ENCODE measurements at regions not wholly inside any gene's neighbourhood (a gene's known extent, or its start where the extent isn't known, plus 50 kb on each side); places are given as distances from the start of the nearest gene placed in this dataset.

DNA sequence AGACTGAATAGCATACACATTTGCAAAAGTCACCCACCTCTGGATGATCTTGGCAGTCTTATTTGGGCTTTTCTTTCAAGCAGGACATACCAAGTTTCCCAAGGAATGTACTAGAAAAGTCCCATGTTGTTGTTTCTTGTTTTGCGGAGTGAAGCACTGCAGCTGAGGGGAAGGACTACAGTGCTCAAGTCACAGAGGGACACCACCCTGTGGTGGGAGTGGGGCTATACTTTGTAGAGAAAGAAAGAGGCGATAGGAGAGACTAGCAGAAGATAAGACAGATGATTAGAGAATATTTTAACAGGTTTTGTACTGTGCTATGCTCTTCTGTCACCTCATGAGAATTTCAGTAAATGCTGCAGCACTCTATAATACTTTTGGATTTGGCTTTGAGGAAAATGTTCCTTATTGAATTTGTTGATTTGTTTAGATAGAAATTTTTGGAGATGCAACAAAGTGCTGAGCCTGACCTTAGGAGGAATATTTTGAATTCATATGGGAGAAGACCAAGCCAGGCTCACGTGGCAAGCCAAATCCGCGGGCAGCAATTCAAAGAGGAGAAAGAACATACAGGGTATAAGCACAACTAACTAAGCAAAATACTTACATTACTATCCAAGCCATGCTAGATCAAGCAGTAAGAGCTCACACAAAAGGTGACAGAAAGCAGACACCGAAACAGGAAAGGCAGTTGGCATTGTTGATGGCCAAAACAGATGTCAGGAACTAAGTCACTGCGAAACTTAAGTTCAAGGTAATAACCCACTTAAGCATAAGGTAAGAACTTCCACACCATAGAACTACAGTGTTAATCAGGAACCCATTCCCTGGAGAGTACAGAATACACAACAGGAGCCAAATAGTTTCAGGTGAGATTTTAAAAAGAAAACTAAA lies 280.3 kb upstream of the INTU start:
- Mint-ChIP-seq H3K4me1 (ENCODE audit: low read depth) (no peaks in the 10 kb centered on the region), H3K9me3 (peaks cover 3% of the 10 kb centered on the region), H3K36me3 (ENCODE audit: low read depth) (no peaks in the 10 kb centered on the region), H3K27me3 (no peaks in the 10 kb centered on the region), H3K4me3 (no peak overlapping the region), H3K27ac (no peak overlapping the region)
- intact Hi-C loops (cut with micrococcal nuclease), result no loop called here
- POLR2A ChIA-PET, result no interaction called here
- no peak for DNase-seq
- ATAC-seq, result no peak
- CTCF ChIA-PET, result no interaction called here
- TF ChIP-seq, protein P1, sequence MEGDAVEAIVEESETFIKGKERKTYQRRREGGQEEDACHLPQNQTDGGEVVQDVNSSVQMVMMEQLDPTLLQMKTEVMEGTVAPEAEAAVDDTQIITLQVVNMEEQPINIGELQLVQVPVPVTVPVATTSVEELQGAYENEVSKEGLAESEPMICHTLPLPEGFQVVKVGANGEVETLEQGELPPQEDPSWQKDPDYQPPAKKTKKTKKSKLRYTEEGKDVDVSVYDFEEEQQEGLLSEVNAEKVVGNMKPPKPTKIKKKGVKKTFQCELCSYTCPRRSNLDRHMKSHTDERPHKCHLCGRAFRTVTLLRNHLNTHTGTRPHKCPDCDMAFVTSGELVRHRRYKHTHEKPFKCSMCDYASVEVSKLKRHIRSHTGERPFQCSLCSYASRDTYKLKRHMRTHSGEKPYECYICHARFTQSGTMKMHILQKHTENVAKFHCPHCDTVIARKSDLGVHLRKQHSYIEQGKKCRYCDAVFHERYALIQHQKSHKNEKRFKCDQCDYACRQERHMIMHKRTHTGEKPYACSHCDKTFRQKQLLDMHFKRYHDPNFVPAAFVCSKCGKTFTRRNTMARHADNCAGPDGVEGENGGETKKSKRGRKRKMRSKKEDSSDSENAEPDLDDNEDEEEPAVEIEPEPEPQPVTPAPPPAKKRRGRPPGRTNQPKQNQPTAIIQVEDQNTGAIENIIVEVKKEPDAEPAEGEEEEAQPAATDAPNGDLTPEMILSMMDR (IDR thresholded peaks at IDR 0.05), result no peak

DNA sequence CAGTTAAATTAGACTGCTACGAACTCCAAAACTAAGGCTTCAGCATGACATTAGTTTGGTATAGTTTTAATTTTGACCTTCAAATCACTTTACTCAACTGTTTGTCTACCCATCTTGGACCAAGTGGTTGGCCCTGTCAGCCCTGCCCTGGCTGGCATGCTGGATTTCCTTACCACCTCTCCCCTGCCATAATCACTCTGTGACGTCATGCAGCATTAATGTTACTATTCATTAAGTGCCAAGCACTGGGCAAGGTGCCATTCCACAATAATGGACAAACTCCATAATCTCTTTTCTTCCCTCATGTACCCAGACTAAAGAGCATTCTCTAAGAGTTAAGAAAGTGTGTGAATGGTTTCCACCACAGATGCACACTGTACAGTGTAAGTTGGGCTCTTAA lies 277.0 kb upstream of the INTU start:
- intact Hi-C loops (cut with micrococcal nuclease), result no loop called here
- ChIA-PET POLR2A (no interaction called here), CTCF (no interaction called here)
- DNase-seq (no peak), ATAC-seq (no peak)
- no peaks in the 10 kb centered on the region for H3K36me3 Mint-ChIP-seq (ENCODE audit: low read depth)
- no peak overlapping the region for H3K4me3 Mint-ChIP-seq
- H3K27ac Mint-ChIP-seq, result no peak overlapping the region
- no peaks in the 10 kb centered on the region for H3K4me1 Mint-ChIP-seq (ENCODE audit: low read depth)
- TF ChIP-seq, protein P1 (IDR thresholded peaks at IDR 0.05), result no peak
- no peaks in the 10 kb centered on the region for H3K27me3 Mint-ChIP-seq
- peaks cover 1% of the 10 kb centered on the region for H3K9me3 Mint-ChIP-seq

DNA sequence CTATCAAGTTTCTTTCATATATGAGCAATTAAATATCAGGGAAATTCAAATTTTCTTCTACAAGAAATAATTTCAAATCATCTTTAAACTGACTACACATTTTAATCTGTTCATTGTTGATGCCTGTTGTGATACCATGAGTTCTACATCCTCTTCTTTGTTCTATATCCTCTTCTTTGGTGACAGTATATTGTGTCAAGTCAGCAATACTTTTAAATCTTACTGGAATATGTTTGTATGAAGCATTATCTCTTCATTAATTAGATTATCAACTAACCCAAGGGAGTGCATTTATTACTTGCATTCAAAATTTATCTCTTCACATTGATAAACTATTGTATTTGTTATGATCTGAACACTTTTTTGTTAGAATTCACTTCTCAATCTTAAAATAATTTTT lies 275.0 kb upstream of the INTU start:
- DNase-seq, result no peak
- peaks cover 1% of the 10 kb centered on the region for H3K9me3 Mint-ChIP-seq
- no peak overlapping the region for H3K4me3 Mint-ChIP-seq
- ChIA-PET POLR2A (no interaction called here), CTCF (no interaction called here)
- intact Hi-C loops (cut with micrococcal nuclease), result no loop called here
- TF ChIP-seq, protein P1 (IDR thresholded peaks at IDR 0.05), result no peak
- H3K27ac Mint-ChIP-seq, result no peak overlapping the region
- H3K4me1 Mint-ChIP-seq (ENCODE audit: low read depth), result no peaks in the 10 kb centered on the region
- no peaks in the 10 kb centered on the region for H3K27me3 Mint-ChIP-seq
- H3K36me3 Mint-ChIP-seq (ENCODE audit: low read depth), result no peaks in the 10 kb centered on the region
- ATAC-seq, result no peak

DNA sequence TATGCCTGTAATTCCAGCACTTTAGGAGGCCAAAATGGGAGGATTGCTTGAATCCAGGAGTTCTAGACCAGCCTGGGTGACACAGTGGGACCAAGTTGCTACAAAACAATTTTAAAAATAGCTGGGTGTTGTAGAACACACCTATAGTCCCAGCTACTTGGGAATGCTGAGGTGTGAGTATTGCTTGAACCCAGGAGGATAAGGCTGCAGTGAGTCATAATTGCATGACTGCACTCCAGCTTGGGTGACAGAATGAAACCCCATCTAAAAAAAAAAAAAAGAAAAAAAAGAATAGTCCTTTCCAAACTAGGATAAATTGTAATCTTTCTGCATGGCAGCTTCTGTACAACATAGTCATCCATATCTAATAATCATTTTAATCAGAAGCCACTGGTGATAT lies 270.1 kb upstream of the INTU start:
- H3K27ac Mint-ChIP-seq, result no peak overlapping the region
- TF ChIP-seq, protein P1 (IDR thresholded peaks at IDR 0.05), result no peak
- POLR2A ChIA-PET, result no interaction called here
- intact Hi-C loops (cut with micrococcal nuclease), result no loop called here
- H3K36me3 Mint-ChIP-seq (ENCODE audit: low read depth), result no peaks in the 10 kb centered on the region
- H3K4me1 Mint-ChIP-seq (ENCODE audit: low read depth), result no peaks in the 10 kb centered on the region
- CTCF ChIA-PET, result no interaction called here
- no peaks in the 10 kb centered on the region for H3K27me3 Mint-ChIP-seq
- H3K4me3 Mint-ChIP-seq, result no peak overlapping the region
- no peak for DNase-seq
- ATAC-seq, result no peak
- no peaks in the 10 kb centered on the region for H3K9me3 Mint-ChIP-seq

DNA sequence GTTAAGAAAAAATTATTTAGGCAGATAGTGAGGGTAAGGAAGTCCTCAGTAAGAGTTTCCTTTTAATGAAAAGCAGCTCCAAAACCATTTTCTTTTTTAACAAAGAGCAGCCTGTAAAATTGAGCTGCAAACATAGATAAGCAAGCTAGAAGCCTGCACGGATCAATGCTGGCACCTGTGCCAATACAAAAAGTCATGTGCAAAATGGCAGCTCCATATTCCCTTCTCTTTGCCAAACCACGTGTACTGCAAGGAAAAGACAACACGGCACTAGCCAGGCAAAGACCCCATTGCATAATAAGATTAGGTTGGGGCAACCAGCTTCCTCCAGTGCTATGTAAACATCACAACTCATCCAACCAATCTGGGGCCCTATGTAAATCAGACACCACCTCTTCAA lies 268.4 kb upstream of the INTU start:
- H3K27me3 Mint-ChIP-seq, result no peaks in the 10 kb centered on the region
- intact Hi-C loops (cut with micrococcal nuclease), result no loop called here
- H3K36me3 Mint-ChIP-seq (ENCODE audit: low read depth), result no peaks in the 10 kb centered on the region
- no peak for ATAC-seq
- H3K4me1 Mint-ChIP-seq (ENCODE audit: low read depth), result no peaks in the 10 kb centered on the region
- TF ChIP-seq, protein P1 (IDR thresholded peaks at IDR 0.05), result no peak
- CTCF ChIA-PET, result no interaction called here
- no peak overlapping the region for H3K4me3 Mint-ChIP-seq
- no peak overlapping the region for H3K27ac Mint-ChIP-seq
- POLR2A ChIA-PET, result no interaction called here
- H3K9me3 Mint-ChIP-seq, result peaks cover under 1% of the 10 kb centered on the region
- DNase-seq, result no peak
